ENCODE measurements at regions not wholly inside any gene's neighbourhood (a gene's known extent, or its start where the extent isn't known, plus 50 kb on each side); places are given as distances from the start of the nearest gene placed in this dataset.
"Not testable (repeated sequence)": the region's sequence is repeated elsewhere in the genome, so short reads cannot be mapped to it uniquely, and the experiment has no call there.

GRCh38 chr7:113291058-113291457 is 172.7 kb upstream of the SMIM30 start:
- DNase-seq = no peak

- no peak for DNase-seq
Measured at GRCh38 chr7:113289140-113289740, 170.9 kb upstream of the SMIM30 start.

GRCh38 chr7:113285411-113285810 is 167.1 kb upstream of the SMIM30 start:
- DNase-seq = no peak

- DNase-seq = no peak
Measured at GRCh38 chr7:113283861-113284260, 165.5 kb upstream of the SMIM30 start.

- DNase-seq = no peak
Measured at GRCh38 chr7:113282875-113283274, 164.5 kb upstream of the SMIM30 start.

- no peak for DNase-seq
Measured at GRCh38 chr7:113281223-113281622, 162.9 kb upstream of the SMIM30 start.

- no peak for DNase-seq
Measured at GRCh38 chr7:113279256-113279655, 160.9 kb upstream of the SMIM30 start.

GRCh38 chr7:113270790-113271189 is 152.4 kb upstream of the SMIM30 start:
- no peak for DNase-seq

GRCh38 chr7:113269592-113269991 is 151.2 kb upstream of the SMIM30 start:
- DNase-seq = not testable (repeated sequence)

- no peak for DNase-seq
Measured at GRCh38 chr7:113268757-113269156, 150.4 kb upstream of the SMIM30 start.

- no peak for DNase-seq
Measured at GRCh38 chr7:113267885-113268284, 149.5 kb upstream of the SMIM30 start.

GRCh38 chr7:113267271-113267670 is 148.9 kb upstream of the SMIM30 start:
- DNase-seq = no peak

GRCh38 chr7:113263749-113264148 is 145.4 kb upstream of the SMIM30 start:
- no peak for DNase-seq

- DNase-seq = not testable (repeated sequence)
Measured at GRCh38 chr7:113263215-113263742, 144.9 kb upstream of the SMIM30 start.

- no peak for DNase-seq
Measured at GRCh38 chr7:113256883-113257531, 138.7 kb upstream of the SMIM30 start.

GRCh38 chr7:113247198-113247597 is 128.8 kb upstream of the SMIM30 start:
- no peak for DNase-seq

GRCh38 chr7:113246738-113247137 is 128.4 kb upstream of the SMIM30 start:
- no peak for DNase-seq

GRCh38 chr7:113232885-113233284 is 114.5 kb upstream of the SMIM30 start:
- no peak for DNase-seq

- no peak for DNase-seq
Measured at GRCh38 chr7:113230691-113231090, 112.3 kb upstream of the SMIM30 start.

GRCh38 chr7:113217314-113217713 is 99.0 kb upstream of the SMIM30 start:
- no peak for DNase-seq

GRCh38 chr7:113216038-113216437 is 97.7 kb upstream of the SMIM30 start:
- no peak for DNase-seq

- no peak for DNase-seq
Measured at GRCh38 chr7:113209449-113210203, 91.3 kb upstream of the SMIM30 start.

- DNase-seq = no peak
Measured at GRCh38 chr7:113207931-113208330, 89.6 kb upstream of the SMIM30 start.

GRCh38 chr7:113207441-113207840 is 89.1 kb upstream of the SMIM30 start:
- no peak for DNase-seq

All from CD4-positive, alpha-beta T cell treated with Interferon gamma for 1 hour (primary cell).